Lower leg skin (tissue), 3 donors: ENCODE measurements at regions not wholly inside any gene's neighbourhood (a gene's known extent, or its start where the extent isn't known, plus 50 kb on each side); places are given as distances from the start of the nearest gene placed in this dataset.

Experiments
- CTCF ChIP-seq, 3 donors: fragments of 450-650 bp; IDR thresholded peaks; one replicate each; pipeline ENCODE4 v1.5.1; 2016; ENCODE audit warnings: antibody characterized with exemption in 3 of 3, mild to moderate bottlenecking in 3 of 3, moderate library complexity in 2 of 3
- POLR2A ChIP-seq, 2 donors: fragments of 450-650 bp; IDR thresholded peaks; one replicate each; pipeline ENCODE4 v1.6.1; 2016 to 2017; ENCODE audit warnings: antibody characterized with exemption in 2 of 2, mild to moderate bottlenecking in 1 of 2, moderate library complexity in 1 of 2

GRCh38 chr1:232570007-232570406 is 59.9 kb downstream of the SIPA1L2 start:
- TF ChIP-seq CTCF (IDR thresholded peaks at IDR 0.05) (no peak), POLR2A (IDR thresholded peaks at IDR 0.05) (no peak)
